Stimulated activated CD4-positive, alpha-beta T cell treated with anti-CD3 and anti-CD28 coated beads, Interleukin-1b, Interleukin-23, amount 100 ng/mL, for 4 hours (primary cell): ENCODE measurements at regions not wholly inside any gene's neighbourhood (a gene's known extent, or its start where the extent isn't known, plus 50 kb on each side); places are given as distances from the start of the nearest gene placed in this dataset.
"Not testable (repeated sequence)": the region's sequence is repeated elsewhere in the genome, so short reads cannot be mapped to it uniquely, and the experiment has no call there.

Experiments
- DNase-seq, 2 donors: peaks; one replicate each; pipeline ENCODE4 v3.0.0-alpha.2; 2020; ENCODE audit warnings: low read depth in 2 of 2

- DNase-seq, result no peak
Observed at GRCh38 chr16:88300463-88300835, 82.3 kb upstream of the ZNF469 start.

GRCh38 chr16:88301431-88301830, 81.3 kb upstream of the ZNF469 start:
- DNase-seq, result no peak

GRCh38 chr16:88301886-88302285, 80.9 kb upstream of the ZNF469 start:
- no peak for DNase-seq

- DNase-seq, result no peak
Observed at GRCh38 chr16:88302666-88303065, 80.1 kb upstream of the ZNF469 start.

GRCh38 chr16:88303405-88303804, 79.4 kb upstream of the ZNF469 start:
- no peak for DNase-seq

GRCh38 chr16:88303890-88304819, 78.6 kb upstream of the ZNF469 start:
- no peak for DNase-seq

GRCh38 chr16:88305176-88305575, 77.6 kb upstream of the ZNF469 start:
- DNase-seq, result no peak

GRCh38 chr16:88306411-88306810, 76.3 kb upstream of the ZNF469 start:
- no peak for DNase-seq

GRCh38 chr16:88306860-88307545, 75.8 kb upstream of the ZNF469 start:
- DNase-seq, result no peak

- DNase-seq, result no peak
Observed at GRCh38 chr16:88308441-88309173, 74.2 kb upstream of the ZNF469 start.

GRCh38 chr16:88309174-88309907, 73.4 kb upstream of the ZNF469 start:
- no peak for DNase-seq

GRCh38 chr16:88309908-88310265, 72.9 kb upstream of the ZNF469 start:
- DNase-seq, result no peak

- DNase-seq, result no peak
Observed at GRCh38 chr16:88310796-88311605, 71.8 kb upstream of the ZNF469 start.

GRCh38 chr16:88311860-88312259, 70.9 kb upstream of the ZNF469 start:
- not testable (repeated sequence) for DNase-seq

GRCh38 chr16:88312732-88313131, 70.0 kb upstream of the ZNF469 start:
- no peak for DNase-seq

- DNase-seq, result no peak
Observed at GRCh38 chr16:88314991-88315542, 67.7 kb upstream of the ZNF469 start.

GRCh38 chr16:88315543-88316105, 67.1 kb upstream of the ZNF469 start:
- DNase-seq, result no peak

- no peak for DNase-seq
Observed at GRCh38 chr16:88316151-88316550, 66.6 kb upstream of the ZNF469 start.

- no peak for DNase-seq
Observed at GRCh38 chr16:88316941-88317612, 65.7 kb upstream of the ZNF469 start.

- no peak for DNase-seq
Observed at GRCh38 chr16:88317613-88317965, 65.2 kb upstream of the ZNF469 start.
